Hematopoietic multipotent progenitor cell treated with erythropoietin and hydrocortisone succinate and interleukin-3 and kit ligand, for 17 days (in vitro differentiated cells): ENCODE measurements at regions not wholly inside any gene's neighbourhood (a gene's known extent, or its start where the extent isn't known, plus 50 kb on each side); places are given as distances from the start of the nearest gene placed in this dataset.

Experiments
- DNase-seq: peaks from one replicate; pipeline ENCODE4 v3.0.0-alpha.2; 2015; ENCODE audit warnings: low spot score

DNA sequence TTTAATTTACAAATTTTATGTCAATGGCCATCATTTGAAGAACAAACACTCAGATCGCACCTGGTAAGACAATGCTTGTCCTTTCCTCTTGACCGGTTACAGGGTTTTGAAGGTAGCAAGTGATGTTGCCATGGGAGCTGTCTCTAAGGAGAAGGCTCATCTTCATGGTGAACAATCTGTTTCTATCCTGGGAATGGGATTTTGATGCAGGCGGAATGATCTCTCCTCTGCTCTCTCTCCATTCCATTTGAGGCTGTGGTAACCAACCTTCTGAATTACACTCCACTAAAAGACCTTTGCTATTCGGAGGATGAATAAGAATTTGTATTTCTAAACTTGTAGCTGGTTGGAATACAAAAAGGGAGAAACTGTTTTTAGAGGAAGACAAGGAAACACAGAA is 57.9 kb upstream of the SLC5A9 start:
- DNase-seq = no peak

DNA sequence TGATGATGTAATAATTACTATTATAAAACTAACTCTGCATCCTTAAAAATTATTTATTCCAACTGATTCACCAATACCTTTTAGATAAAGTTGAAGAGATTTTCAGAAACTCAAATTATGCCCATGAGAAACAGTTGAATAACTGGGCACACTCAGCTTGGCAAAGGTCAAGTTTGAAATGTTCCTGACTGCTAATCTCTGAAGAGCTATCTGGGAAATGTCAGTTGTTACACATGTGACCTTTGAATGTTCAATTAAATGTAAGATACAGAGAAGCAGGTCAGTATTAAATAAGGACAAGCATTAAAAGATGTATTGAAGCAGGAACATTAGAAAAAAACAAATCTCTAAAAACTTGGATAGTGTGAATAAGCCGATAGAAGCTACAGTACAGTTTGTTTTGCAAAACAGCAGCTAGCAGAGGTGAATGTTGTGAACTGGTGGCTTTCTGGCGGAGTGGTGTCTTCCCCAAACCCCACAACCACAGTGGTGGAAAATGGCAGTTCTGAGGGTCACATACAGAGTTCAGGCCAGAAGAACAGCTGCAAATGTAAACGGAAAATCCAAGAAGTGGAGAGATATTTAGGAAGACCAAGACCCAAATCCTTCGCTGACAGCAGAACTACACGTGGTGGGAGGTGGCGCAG is 61.9 kb upstream of the SLC5A9 start:
- no peak for DNase-seq

- no peak for DNase-seq
Observed at GRCh38 chr1:48139275-48139674, 83.2 kb upstream of the SLC5A9 start.

DNA sequence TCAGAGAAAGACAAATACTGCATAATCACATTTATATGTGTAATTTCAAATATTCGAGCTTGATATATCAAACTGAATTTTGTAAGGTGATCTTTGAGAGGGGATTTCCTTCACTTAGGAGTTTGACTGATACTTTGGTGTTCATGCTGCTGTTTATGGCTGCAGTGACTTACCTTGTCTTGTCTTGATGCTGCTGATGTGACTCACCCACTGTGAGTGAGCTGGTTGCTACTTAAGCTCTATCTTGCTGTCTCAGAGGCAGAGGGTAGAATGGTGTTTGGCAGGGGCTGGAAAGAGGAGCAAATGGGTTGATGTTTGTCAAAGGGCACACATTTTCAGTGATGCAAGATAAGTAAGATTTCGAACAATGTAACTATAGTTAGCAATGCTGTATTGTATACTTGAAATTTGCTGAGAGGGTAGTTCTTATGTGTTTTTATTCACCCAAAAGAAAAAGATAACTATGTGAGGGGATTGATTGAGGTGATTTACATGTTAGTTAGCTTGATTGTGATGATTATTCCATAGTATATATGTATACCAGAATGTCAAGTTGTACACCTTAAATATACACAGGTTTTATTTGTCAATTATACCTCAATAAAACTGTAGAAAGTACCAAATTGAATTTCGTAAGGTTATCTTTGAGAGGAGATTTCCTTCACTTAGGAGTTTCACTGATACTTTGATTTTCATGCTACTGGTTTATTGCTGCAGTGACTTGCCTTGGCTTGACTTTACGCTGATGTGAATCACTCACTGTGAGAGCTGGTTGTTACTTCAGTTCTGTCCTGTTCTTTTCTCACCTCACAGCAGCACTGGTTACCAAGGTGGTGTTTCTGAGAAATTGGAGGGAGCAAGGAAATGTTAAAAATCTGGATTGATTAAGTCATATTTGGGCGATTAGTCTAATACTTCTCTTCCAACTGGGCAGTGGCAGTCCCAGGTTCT is 94.5 kb upstream of the SLC5A9 start:
- DNase-seq = no peak

- DNase-seq = no peak
Observed at GRCh38 chr1:48123647-48124046, 98.9 kb upstream of the SLC5A9 start.

DNA sequence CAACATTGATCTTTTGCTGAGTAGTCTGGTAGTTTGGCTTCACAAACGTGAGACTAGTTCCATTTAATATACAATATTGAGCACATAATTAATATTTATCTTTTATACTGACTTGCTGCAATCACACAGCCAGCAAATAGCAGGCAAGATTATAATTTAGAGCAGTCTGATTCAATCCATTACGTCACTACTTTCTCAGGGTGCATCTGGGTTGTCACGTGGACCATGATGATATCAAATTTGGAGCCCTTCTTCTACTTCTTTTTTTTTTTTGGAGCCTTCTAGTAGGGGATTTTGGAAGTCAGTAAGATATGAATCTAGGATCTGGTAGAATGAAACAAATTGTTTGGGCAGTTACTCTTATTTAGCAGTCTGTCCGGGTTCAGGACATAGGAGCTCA is 100.6 kb upstream of the SLC5A9 start:
- no peak for DNase-seq

DNA sequence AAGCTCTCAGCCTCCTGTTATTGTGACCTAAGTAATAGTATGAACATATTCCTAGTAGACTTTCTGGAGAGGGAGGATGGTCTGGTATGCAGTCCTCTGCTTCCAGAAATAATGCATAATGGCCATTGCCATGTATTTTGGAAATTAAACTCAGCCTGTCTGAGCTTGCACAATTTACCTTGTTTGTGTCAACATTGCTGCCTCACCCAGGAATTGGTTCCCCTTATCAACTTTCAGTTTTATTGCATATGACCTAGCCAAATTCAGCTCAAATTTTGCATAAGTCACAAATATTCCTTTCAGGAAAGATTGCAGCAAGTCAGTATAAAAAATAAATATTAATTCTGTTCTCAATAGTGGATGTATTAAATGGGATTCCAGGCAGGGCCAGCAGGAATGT is 101.9 kb upstream of the SLC5A9 start:
- no peak for DNase-seq

DNA sequence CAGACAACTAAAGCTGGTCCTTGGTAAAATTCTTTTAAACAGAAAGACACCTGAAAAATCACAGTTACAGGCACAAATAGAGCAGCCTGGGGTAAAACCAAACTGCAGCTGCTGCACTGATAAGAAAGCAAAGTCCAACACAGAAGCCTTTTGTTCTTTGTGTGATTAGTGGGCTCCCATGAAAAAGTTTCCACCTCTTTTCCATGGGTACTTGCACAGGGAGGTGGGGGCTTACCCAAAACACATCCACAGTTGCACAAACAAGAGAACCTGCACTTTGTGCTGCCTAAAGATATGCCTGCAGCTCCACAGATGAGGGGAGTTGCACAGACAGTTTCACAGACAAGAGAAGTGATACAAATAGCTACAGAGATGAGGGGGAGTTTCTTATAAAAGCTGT is 106.7 kb upstream of the SLC5A9 start:
- DNase-seq = no peak

DNA sequence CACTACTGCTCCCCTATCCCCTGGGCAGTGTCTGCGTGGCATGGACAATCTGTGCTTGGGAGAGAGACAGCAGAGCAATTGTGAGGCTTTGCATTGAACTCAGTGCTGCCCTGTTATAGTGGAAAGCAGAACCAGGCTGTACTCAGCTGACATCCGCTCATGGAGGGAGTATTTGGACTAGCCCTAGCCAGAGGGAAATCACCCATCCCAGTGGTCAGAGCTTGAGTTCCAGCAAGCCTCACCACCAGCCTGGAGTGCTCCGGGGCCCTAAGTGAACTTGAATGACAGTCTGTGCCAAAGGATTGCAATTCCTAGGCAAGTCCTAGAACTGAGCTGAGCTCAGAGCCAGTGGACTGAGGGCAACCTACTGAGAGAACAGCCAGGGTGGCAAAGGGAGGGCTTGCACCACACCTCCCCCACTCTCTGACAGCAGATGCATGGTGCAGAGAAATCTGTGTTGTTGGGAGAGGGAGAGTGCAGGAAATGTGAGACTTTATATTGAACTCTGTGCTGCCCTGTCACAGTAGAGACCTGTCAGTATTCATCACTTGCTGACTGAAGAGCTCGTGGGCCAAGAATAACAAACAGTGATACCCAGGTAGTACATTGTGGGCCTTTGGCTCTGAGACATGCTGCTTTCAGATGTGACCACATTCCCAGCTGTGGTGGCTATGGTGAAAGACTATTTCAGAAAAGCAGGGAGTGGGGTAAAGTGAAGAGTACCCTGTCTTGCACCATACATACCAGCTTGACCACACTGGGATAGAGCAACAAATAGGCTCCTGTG is 107.7 kb upstream of the SLC5A9 start:
- no peak for DNase-seq

GRCh38 chr1:48109390-48110013 is 112.3 kb upstream of the TRABD2B start:
- DNase-seq = peak; percentile 10

DNA sequence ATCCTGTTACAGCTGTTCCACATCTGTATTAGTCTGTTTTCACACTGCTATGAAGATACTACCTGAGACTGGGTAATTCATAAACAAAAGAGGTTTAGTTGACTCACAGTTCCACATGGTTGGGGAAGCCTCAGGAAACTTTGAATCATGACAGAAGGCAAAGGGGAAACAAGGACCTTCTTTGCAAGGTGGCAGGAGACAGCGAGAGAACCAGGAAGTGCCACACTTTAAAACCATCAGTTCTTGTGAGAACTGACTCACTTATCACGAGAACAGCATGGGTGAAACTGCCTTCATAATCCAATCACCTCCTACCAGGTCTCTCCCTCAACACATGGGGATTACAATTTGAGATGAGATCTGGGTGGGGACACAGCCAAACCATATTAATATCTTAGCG is 110.3 kb upstream of the TRABD2B start:
- DNase-seq = no peak

- no peak for DNase-seq
Observed at GRCh38 chr1:48106049-48106448, 108.9 kb upstream of the TRABD2B start.

- DNase-seq = no peak
Observed at GRCh38 chr1:48105165-48105564, 108.0 kb upstream of the TRABD2B start.

DNA sequence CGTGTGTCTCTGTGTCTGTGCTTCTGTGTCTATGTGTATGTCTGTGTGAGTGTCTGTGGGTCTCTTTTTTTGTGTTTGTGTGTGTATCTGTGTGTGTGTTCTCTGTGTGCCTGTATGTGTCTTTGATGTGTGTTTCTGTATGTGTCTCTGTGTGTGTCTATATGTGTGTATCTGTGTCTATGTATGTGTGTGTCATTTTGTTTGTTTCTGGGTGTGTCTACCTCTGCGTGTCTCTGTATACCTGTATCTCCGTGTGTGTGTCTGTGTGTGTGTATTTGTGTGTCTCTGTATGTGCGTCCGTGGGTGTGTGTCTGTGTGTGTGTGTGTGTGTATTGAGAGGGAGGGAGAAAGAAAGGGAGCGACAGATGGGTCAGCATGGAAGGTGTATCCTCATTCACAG is 106.3 kb upstream of the TRABD2B start:
- DNase-seq = no peak

DNA sequence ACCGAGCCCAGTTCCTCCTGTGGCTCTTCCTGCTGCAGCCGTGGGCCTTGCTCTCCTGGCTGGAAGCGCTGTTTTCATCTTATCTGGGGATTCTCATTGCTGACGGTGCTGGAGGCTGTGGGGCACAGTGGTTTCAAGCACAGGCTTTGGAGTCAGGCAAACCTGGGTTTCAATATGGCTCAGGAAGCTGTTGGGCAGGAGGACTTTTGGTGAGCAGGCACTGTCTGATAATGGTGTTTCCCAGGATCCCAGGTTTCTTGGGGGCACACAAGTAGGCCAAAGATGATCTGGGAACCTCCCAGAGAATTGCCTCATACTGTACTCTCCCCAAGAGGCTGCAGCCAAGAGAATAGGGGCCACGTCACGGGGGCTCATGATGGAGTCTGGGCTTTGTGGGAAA is 105.6 kb upstream of the TRABD2B start:
- no peak for DNase-seq

GRCh38 chr1:48099072-48099773 is 102.0 kb upstream of the TRABD2B start:
- no peak for DNase-seq

DNA sequence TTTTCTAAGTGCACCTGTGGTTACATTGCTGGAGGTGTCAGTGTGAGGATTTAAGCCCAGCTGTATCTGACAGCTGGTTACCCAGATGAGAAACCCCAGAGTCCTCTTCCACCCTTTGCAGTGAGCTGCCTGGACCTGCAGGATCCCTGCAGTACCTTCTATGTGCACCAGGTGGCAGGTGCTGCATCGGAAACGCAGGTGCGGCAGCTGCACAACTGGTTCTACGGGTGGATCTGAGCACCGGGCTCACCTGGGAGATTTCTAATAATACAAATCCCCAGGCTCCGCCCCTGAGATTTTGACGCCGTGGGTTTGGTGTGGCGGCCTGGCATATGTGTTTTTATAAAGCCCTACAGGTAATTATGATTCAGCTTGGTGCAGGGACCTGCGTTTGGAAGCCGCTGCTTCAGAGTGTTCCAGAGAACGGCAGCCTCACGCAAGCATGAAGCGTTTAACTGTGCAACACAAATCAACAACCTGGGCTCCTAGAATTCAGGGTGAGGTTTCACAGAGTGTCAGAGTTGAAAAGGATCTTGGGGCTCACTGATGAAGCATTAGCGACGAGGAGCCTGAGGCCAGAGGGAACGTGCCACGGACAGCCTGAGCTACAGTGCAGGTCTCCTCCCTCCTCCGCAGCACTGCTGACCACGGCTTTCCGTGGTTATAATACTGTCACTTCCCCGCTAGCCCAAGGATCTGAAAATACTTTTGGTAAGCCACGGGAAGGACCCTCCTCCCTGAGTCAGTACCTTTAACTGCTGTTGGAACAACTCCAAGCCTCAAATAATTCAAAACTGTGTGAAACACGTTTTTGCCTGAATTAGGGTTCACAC is 96.7 kb upstream of the TRABD2B start:
- DNase-seq = peak; percentile 22

DNA sequence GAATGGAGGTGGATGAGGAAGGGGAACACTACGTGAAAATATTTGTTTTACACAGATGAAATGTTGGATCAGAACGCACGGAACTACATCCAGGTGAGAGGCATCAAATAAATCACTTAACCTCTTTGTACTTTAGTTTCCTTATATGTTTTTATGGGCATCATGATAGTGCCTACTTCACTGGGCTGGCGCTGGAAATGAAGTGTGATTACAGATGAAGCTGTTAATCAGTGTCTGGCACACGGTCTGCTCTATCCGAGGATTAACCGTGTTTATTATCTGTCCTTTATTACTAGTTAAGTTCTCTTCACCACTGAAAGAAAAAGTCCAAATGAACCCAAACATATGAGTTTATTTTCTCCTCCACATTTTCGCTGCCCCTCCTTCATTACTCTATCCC is 96.0 kb upstream of the TRABD2B start:
- no peak for DNase-seq

- DNase-seq = no peak
Observed at GRCh38 chr1:48092401-48092800, 95.2 kb upstream of the TRABD2B start.

GRCh38 chr1:48089356-48089891 is 92.2 kb upstream of the TRABD2B start:
- no peak for DNase-seq
